ENCODE measurements at regions not wholly inside any gene's neighbourhood (a gene's known extent, or its start where the extent isn't known, plus 50 kb on each side); places are given as distances from the start of the nearest gene placed in this dataset.

GRCh38 chr7:98493030-98493778, 92.3 kb upstream of the BAIAP2L1 start:
- no peaks in the 10 kb centered on the region for H3K9me3 ChIP-seq (ENCODE audit: control insufficient read depth, insufficient read depth, low read depth, low read length)
- H3K79me2 ChIP-seq (ENCODE audit: control insufficient read depth, insufficient read depth, low read length): no peaks in the 10 kb centered on the region
- no peak for DNase-seq (ENCODE audit: low read depth in 2 of 2)
- no peak for TF ChIP-seq CTCF (conservative IDR thresholded peaks at IDR 0.05 in 1 of 2, IDR thresholded peaks at IDR 0.05 in 1 of 2; ENCODE audit: low read depth in 1 of 2, low read length in 2 of 2)
- no peak for TF ChIP-seq EZH2 (IDR thresholded peaks at IDR 0.05; ENCODE audit: low read length, missing control alignments)
- H3K27ac ChIP-seq (ENCODE audit: insufficient read depth, low read length): no peak overlapping the region
- no peak overlapping the region for H2AFZ ChIP-seq (ENCODE audit: low read length)
- H3K4me3 ChIP-seq (replicated peaks in 1 of 4; ENCODE audit: control extremely low read depth in 1 of 4, insufficient read depth in 1 of 4, low read depth in 3 of 4, low read length in 4 of 4): no peak overlapping the region
- no peaks in the 10 kb centered on the region for H4K20me1 ChIP-seq (ENCODE audit: control insufficient read depth, extremely low read depth, insufficient read depth, low read length)
- H3K4me1 ChIP-seq (ENCODE audit: control insufficient read depth, extremely low read depth, insufficient read depth, low read length): no peaks in the 10 kb centered on the region
- no peaks in the 10 kb centered on the region for H3K36me3 ChIP-seq (ENCODE audit: control insufficient read depth, insufficient read depth, low read length)
- H3K27me3 ChIP-seq (ENCODE audit: control insufficient read depth, insufficient read depth, low read length): no peaks in the 10 kb centered on the region
- H3K4me2 ChIP-seq (ENCODE audit: extremely low read depth, insufficient read depth, low read length): no peak overlapping the region
- H3K9ac ChIP-seq (ENCODE audit: insufficient read depth, low read length): no peak overlapping the region

DNA sequence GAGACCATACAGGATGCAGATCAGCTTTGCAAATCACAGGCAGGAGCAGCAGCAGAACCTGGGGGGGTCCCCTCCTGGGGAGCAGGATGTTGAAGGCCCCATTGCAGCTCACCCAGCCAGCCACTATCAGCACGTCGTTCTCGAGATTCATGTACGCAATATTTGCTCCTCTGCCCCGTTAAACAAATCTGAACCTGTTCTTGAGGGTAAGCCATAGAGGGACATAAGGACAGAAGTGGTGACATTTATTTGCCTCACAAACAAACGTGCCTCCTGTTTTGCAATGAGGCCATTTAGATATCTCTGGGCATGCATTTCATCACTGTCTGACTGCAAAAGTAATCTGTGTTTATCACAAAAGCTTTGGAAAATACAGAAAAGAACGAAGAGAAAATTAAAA, 87.3 kb upstream of the BAIAP2L1 start:
- no peak for DNase-seq (ENCODE audit: low read depth in 2 of 2)
- H4K20me1 ChIP-seq (ENCODE audit: control insufficient read depth, extremely low read depth, insufficient read depth, low read length): no peaks in the 10 kb centered on the region

GRCh38 chr7:98483964-98484545, 83.2 kb upstream of the BAIAP2L1 start:
- H3K9ac ChIP-seq (ENCODE audit: insufficient read depth, low read length): no peak overlapping the region
- H3K36me3 ChIP-seq (ENCODE audit: control insufficient read depth, insufficient read depth, low read length): no peaks in the 10 kb centered on the region
- H3K9me3 ChIP-seq (ENCODE audit: control insufficient read depth, insufficient read depth, low read depth, low read length): no peaks in the 10 kb centered on the region
- no peaks in the 10 kb centered on the region for H4K20me1 ChIP-seq (ENCODE audit: control insufficient read depth, extremely low read depth, insufficient read depth, low read length)
- H3K4me2 ChIP-seq (ENCODE audit: extremely low read depth, insufficient read depth, low read length): no peak overlapping the region
- no peak overlapping the region for H2AFZ ChIP-seq (ENCODE audit: low read length)
- TF ChIP-seq CTCF (conservative IDR thresholded peaks at IDR 0.05 in 1 of 2, IDR thresholded peaks at IDR 0.05 in 1 of 2; ENCODE audit: low read depth in 1 of 2, low read length in 2 of 2) (no peak), EZH2 (IDR thresholded peaks at IDR 0.05; ENCODE audit: low read length, missing control alignments) (no peak)
- no peaks in the 10 kb centered on the region for H3K79me2 ChIP-seq (ENCODE audit: control insufficient read depth, insufficient read depth, low read length)
- no peak overlapping the region for H3K27ac ChIP-seq (ENCODE audit: insufficient read depth, low read length)
- H3K27me3 ChIP-seq (ENCODE audit: control insufficient read depth, insufficient read depth, low read length): no peaks in the 10 kb centered on the region
- no peaks in the 10 kb centered on the region for H3K4me1 ChIP-seq (ENCODE audit: control insufficient read depth, extremely low read depth, insufficient read depth, low read length)
- DNase-seq (ENCODE audit: low read depth in 2 of 2): no peak
- H3K4me3 ChIP-seq (replicated peaks in 1 of 4; ENCODE audit: control extremely low read depth in 1 of 4, insufficient read depth in 1 of 4, low read depth in 3 of 4, low read length in 4 of 4): no peak overlapping the region

More for the DNA sequence above, 87.3 kb upstream of the BAIAP2L1 start:
- Histone ChIP-seq H3K9me3 (ENCODE audit: control insufficient read depth, insufficient read depth, low read depth, low read length) (no peaks in the 10 kb centered on the region), H2AFZ (ENCODE audit: low read length) (no peak overlapping the region), H3K4me3 (replicated peaks in 1 of 4; ENCODE audit: control extremely low read depth in 1 of 4, insufficient read depth in 1 of 4, low read depth in 3 of 4, low read length in 4 of 4) (no peak overlapping the region), H3K9ac (ENCODE audit: insufficient read depth, low read length) (no peak overlapping the region), H3K4me1 (ENCODE audit: control insufficient read depth, extremely low read depth, insufficient read depth, low read length) (no peaks in the 10 kb centered on the region), H3K4me2 (ENCODE audit: extremely low read depth, insufficient read depth, low read length) (no peak overlapping the region), H3K36me3 (ENCODE audit: control insufficient read depth, insufficient read depth, low read length) (no peaks in the 10 kb centered on the region), H3K79me2 (ENCODE audit: control insufficient read depth, insufficient read depth, low read length) (no peaks in the 10 kb centered on the region), H3K27me3 (ENCODE audit: control insufficient read depth, insufficient read depth, low read length) (no peaks in the 10 kb centered on the region), H3K27ac (ENCODE audit: insufficient read depth, low read length) (no peak overlapping the region)
- TF ChIP-seq CTCF (conservative IDR thresholded peaks at IDR 0.05 in 1 of 2, IDR thresholded peaks at IDR 0.05 in 1 of 2; ENCODE audit: low read depth in 1 of 2, low read length in 2 of 2) (no peak), EZH2 (IDR thresholded peaks at IDR 0.05; ENCODE audit: low read length, missing control alignments) (no peak)

Data from fibroblast of lung (primary cell).